ENCODE measurements at regions not wholly inside any gene's neighbourhood (a gene's known extent, or its start where the extent isn't known, plus 50 kb on each side); places are given as distances from the start of the nearest gene placed in this dataset.
"Not testable (repeated sequence)": the region's sequence is repeated elsewhere in the genome, so short reads cannot be mapped to it uniquely, and the experiment has no call there.

GRCh38 chr2:138309760-138310159 lies 191.8 kb upstream of the SPOPL start:
- no peak for TF ChIP-seq POLR2A (IDR thresholded peaks at IDR 0.05)
- TF ChIP-seq EP300 (IDR thresholded peaks at IDR 0.05), result no peak
- TF ChIP-seq CTCF (IDR thresholded peaks at IDR 0.05), result no peak
- no peak for TF ChIP-seq POLR2AphosphoS5 (IDR thresholded peaks at IDR 0.05)
- WGBS, 2 donors (ENCODE audit: low coverage in 1 of 2), result 86 to 100% methylated on average over 1 to 2 of the region's 2 CpGs
- Histone ChIP-seq H3K9me3 (no peaks in the 10 kb centered on the region), H3K27me3 (no peaks in the 10 kb centered on the region), H3K4me1 (no peaks in the 10 kb centered on the region), H3K4me3 (no peak overlapping the region), H3K36me3 (no peaks in the 10 kb centered on the region), H3K27ac (no peak overlapping the region)
- no peak for ATAC-seq

GRCh38 chr2:138312061-138312460 lies 189.5 kb upstream of the SPOPL start:
- Histone ChIP-seq H3K9me3 (no peaks in the 10 kb centered on the region), H3K27me3 (no peaks in the 10 kb centered on the region), H3K27ac (no peak overlapping the region), H3K4me3 (no peak overlapping the region), H3K36me3 (no peaks in the 10 kb centered on the region), H3K4me1 (no peaks in the 10 kb centered on the region)
- TF ChIP-seq POLR2A (IDR thresholded peaks at IDR 0.05), result no peak
- no peak for TF ChIP-seq EP300 (IDR thresholded peaks at IDR 0.05)
- no peak for TF ChIP-seq POLR2AphosphoS5 (IDR thresholded peaks at IDR 0.05)
- TF ChIP-seq CTCF (IDR thresholded peaks at IDR 0.05), result no peak
- WGBS, 2 donors (ENCODE audit: low coverage in 1 of 2), result 76 to 90% methylated on average over 4 of the region's 4 CpGs
- no peak for ATAC-seq

GRCh38 chr2:138315619-138316018 lies 186.0 kb upstream of the SPOPL start:
- not testable (repeated sequence) for H3K27me3 ChIP-seq, H3K36me3 ChIP-seq, H3K9me3 ChIP-seq, H3K27ac ChIP-seq, H3K4me3 ChIP-seq, ATAC-seq, H3K4me1 ChIP-seq

- Histone ChIP-seq H3K27me3 (no peaks in the 10 kb centered on the region), H3K9me3 (no peaks in the 10 kb centered on the region), H3K27ac (no peak overlapping the region), H3K4me1 (no peaks in the 10 kb centered on the region), H3K4me3 (no peak overlapping the region), H3K36me3 (no peaks in the 10 kb centered on the region)
- TF ChIP-seq POLR2A (IDR thresholded peaks at IDR 0.05) (no peak), EP300 (IDR thresholded peaks at IDR 0.05) (no peak), CTCF (IDR thresholded peaks at IDR 0.05) (no peak), POLR2AphosphoS5 (IDR thresholded peaks at IDR 0.05) (no peak)
- 68% methylated on average over 2 of the region's 2 CpGs for WGBS, 2 donors (ENCODE audit: low coverage in 1 of 2)
- ATAC-seq, result no peak
Observed at GRCh38 chr2:138319616-138320015, 182.0 kb upstream of the SPOPL start.

- Histone ChIP-seq H3K27me3 (no peaks in the 10 kb centered on the region), H3K4me1 (no peaks in the 10 kb centered on the region), H3K4me3 (no peak overlapping the region), H3K9me3 (no peaks in the 10 kb centered on the region), H3K27ac (no peak overlapping the region), H3K36me3 (no peaks in the 10 kb centered on the region)
- WGBS, 2 donors (ENCODE audit: low coverage in 1 of 2), result 95 to 100% methylated on average over 2 of the region's 2 CpGs
- no peak for TF ChIP-seq EP300 (IDR thresholded peaks at IDR 0.05)
- no peak for TF ChIP-seq CTCF (IDR thresholded peaks at IDR 0.05)
- no peak for TF ChIP-seq POLR2AphosphoS5 (IDR thresholded peaks at IDR 0.05)
- TF ChIP-seq POLR2A (IDR thresholded peaks at IDR 0.05), result no peak
- no peak for ATAC-seq
Observed at GRCh38 chr2:138321458-138321857, 180.1 kb upstream of the SPOPL start.

Data from gastroesophageal sphincter (tissue), 4 donors.